NCI-H2029 treated with DMSO at 0.1 percent for 48 hours (cell line): ENCODE measurements at regions not wholly inside any gene's neighbourhood (a gene's known extent, or its start where the extent isn't known, plus 50 kb on each side); places are given as distances from the start of the nearest gene placed in this dataset.

Experiments
- DNase-seq: peaks from one replicate; lab custom pipeline; 2025; lab: John Stamatoyannopoulos, UW

DNA sequence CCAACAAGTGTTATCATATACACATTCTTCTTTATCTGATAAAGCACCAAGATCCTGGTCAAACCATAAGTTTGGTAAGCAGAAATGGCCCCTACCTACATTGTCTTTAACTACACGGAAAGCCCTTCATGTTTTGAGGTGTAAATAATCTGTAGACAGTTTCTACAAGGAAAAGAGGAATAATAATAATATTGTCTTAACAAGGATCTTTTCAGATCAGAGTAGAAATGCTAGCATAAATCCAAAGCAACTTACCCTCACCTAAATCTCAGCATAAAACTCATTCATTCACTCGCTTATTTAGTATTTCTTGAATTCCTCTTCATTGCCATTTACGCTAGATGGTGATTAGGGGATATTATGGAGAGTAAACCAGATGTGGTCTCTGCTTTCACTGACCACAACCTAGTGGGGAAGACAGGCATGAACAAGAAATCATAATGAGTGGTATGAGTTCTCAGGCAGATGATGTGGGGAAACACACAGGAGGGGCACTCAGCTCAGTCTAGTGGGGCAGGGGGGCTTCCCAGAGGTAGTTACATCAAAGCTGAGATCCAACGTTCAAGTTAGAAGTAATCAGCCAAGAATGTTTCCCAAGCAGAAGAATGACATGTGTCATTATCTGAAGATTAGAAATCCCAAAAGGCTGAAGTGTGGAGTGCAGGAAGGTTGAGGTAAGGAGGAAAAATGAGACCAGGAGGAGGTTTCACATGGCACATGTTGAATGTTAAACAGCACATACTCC lies 65.4 kb upstream of the ZC3H12C start:
- DNase-seq: no peak

DNA sequence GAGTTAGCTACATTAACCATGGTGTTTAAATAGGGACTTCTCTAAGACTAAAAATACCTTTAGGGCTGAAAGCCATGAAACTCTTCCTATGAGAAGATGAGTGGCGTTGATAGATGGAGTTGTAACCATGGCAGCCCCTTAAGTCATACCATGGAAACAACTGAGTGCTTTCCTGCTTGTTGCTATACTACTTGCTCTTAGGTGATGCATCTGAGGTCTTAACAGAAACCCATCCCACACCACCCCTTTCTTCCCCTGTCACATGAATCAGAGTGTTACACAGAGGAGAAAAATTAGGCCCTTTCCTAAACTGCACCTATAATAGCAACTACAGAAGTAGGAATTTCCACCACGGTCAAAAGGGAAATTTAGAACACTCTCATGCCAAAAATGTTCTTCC lies 64.3 kb upstream of the ZC3H12C start:
- no peak for DNase-seq

DNA sequence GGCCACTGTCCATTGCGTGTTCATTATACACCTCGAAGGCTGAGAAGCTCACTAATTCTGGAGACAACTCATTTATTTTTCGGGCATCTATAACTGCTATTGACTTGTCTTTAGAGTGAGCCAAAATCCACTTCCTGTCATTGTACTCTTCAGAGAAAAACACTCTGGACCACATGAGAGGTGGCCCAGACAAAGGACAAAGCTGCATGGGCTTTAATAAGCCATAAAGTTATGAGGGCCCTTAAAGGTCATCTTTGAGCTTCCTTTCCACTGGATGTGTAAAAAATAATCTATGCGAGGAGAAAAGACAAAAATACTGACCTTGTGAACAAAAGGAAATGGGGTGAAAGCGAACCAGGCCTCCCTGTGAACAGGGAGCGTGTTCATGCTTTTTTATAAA lies 63.5 kb upstream of the ZC3H12C start:
- no peak for DNase-seq

- DNase-seq: no peak
These were observed 62.0 kb upstream of the ZC3H12C start for GRCh38 chr11:110031171-110031570.

DNA sequence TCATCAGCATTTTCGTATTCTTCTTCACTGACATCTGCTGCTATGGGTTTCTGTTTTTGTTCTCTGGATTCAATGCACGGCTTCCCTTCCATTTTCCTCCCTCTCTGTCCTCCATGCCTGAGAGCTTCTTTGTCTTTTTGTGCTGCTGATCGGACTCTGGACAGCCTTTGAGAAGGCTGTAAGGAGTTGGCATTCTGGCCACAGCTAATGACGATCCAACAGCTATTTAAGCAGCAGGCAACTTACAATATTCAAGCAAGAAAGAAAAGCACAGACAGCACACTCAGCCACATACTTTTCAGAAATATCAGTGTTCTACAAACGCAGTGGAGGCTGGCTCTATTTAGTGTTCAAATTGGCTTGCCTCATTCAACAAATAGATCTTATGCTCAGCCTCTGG lies 60.9 kb upstream of the ZC3H12C start:
- no peak for DNase-seq

DNA sequence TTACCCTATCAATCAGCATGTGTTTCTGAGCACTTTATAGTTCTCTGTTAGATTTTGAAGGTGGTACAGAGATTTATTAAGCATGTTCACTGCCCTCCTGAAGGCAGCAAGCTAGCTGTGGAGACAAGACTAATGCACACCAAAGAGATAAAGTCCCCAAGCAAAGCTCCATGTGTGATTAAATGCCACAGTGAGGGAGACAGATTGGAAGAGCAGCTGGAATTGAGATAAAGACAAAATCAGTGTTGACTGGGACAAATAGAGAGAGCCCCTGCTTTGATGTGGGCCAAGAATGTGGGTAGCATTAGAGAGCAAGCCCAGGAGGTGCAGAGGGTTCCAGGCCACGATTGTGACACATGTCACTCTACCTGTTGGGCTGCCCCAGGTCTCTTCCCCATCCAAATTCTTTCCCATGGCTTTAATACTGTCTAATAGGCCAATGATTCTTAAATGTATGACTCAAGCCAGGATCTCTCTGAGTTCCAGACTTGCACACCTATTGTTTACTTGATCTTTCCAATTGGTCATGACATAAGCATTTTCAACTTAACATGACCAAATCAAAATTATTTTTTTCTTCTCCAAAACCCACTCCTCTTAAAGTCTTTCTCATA lies 60.1 kb upstream of the ZC3H12C start:
- DNase-seq: no peak

GRCh38 chr11:110034806-110035205 lies 58.4 kb upstream of the ZC3H12C start:
- no peak for DNase-seq

DNA sequence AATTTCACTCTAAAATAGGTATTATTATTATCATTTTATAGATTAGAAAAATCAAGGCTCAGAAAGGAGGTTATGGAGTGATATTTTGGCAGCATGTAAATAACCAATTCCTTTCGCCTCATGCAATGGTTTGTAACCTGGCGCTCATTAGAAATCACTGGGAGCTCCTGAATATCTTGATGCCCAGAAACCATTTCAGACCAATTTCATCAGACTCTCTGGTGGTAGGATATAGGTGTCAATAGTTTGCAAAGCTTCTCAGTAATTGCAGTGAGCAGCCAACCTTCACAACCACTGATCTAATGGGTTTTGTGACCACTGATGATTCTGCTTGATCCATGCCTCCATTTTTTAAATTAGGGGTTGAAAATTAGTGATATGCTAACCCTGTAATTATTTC lies 57.8 kb upstream of the ZC3H12C start:
- DNase-seq: no peak

DNA sequence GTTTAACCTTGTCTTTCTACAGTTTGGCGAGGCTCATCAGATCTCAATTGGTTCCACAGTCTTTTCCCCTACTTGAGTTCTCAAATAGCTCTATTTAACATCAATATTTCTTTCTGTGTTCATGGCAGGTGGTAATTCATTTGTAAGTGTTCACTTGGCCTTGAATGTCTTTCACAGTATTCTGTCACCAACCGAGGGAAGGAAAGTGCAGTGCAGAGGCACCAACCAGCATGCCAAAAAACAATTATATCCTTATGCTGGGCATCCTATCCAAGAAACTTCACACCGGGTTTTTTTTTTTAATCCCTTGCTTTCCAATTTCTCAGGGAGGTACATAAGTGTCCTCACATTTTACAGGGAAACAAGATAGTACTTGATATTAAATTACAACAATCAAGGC lies 55.0 kb upstream of the ZC3H12C start:
- no peak for DNase-seq
